ENCODE measurements at regions not wholly inside any gene's neighbourhood (a gene's known extent, or its start where the extent isn't known, plus 50 kb on each side); places are given as distances from the start of the nearest gene placed in this dataset.

DNA sequence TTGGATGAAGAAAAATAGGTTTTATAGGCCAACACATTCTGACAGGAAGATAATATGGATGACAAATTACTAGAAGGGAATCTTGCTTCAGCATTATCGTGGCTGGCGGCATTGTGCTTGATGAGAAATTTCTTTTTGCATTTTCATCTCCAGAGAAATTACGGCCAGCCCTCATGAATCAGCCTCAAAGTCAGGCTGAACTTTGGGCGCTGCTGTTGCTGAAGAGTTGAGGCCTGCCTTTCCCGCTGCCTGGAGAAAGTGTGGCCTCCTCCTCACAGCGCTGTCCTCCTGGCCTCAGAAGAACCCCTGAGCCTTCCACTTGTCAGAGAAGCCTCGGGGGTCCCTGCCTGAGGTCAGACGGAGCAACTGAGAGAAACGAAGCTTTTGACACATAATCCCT is 272.4 kb upstream of the KCNIP4 start:
- no peak for DNase-seq (ENCODE audit: low read depth)

DNA sequence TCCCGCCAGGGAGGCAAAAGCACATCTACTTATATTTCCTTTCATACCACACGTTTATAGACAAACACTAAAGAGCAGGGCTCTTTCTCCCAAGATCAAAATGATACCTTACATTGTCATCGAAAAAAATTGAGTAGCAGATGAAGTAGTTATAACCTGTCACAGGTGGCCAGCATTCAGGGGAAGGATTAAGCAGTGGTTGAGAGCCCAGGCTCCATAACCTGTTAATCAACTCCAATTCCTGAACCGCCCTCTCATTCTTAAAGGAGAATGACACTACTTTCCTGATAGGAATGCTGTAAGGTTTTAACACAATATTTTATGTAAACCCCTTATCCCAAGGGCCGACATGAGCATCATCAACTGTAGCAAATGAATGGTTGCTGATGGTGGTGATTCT is 268.9 kb upstream of the KCNIP4 start:
- no peak for DNase-seq (ENCODE audit: low read depth)

DNA sequence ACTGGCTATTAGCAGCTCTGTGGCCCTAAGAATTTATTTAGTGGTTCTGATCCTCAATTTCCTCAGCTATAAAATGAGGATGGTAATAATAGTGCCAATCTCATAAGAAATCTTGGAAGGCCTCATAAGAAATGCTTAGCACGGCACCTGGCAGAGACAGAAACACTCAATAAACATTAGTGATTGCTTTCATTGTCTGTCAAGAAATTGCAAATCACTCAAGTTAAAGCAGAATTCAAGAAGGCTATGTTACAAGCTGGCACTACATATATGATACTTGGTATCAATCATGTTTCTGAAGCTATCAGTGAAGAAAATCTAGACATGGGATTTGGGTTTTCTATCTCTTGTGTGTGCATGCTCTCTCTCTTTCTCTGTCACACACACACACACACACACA is 267.7 kb upstream of the KCNIP4 start:
- no peak for DNase-seq (ENCODE audit: low read depth)

DNA sequence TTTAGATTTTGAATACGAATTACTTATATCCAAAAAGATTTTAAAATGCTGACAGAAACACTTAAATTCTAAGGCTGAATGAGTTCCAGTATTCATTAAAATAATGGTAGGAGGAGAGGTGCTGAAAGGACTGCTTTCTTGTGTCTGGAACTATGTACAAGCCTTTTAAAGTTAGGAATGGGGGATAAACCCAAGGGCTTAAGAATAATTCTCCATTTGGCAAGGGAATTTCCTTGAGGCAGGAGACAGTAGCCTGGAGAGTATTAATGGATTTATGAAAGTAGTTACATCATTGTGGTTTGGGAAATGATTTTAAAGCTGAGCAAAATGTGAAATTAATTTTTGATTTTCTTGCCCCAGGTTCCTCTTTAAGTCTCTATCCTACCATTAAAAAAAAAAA is 266.5 kb upstream of the KCNIP4 start:
- peak; percentile 8 for DNase-seq (ENCODE audit: low read depth)

DNA sequence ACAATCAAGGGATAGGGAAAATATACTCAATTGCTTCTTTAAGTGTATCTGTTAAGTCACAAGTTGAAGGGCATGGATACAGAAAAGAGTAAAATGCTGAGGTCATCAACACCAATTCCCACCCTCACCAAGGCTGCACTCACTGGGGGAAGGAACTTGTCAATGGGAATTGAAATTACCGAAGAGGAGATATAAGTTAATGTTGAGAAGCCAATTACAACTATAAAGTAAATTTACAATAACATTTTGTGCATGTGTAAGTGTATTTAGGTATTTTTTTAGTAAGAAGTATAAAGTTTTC is 255.1 kb upstream of the KCNIP4 start:
- no peak for DNase-seq (ENCODE audit: low read depth)

DNA sequence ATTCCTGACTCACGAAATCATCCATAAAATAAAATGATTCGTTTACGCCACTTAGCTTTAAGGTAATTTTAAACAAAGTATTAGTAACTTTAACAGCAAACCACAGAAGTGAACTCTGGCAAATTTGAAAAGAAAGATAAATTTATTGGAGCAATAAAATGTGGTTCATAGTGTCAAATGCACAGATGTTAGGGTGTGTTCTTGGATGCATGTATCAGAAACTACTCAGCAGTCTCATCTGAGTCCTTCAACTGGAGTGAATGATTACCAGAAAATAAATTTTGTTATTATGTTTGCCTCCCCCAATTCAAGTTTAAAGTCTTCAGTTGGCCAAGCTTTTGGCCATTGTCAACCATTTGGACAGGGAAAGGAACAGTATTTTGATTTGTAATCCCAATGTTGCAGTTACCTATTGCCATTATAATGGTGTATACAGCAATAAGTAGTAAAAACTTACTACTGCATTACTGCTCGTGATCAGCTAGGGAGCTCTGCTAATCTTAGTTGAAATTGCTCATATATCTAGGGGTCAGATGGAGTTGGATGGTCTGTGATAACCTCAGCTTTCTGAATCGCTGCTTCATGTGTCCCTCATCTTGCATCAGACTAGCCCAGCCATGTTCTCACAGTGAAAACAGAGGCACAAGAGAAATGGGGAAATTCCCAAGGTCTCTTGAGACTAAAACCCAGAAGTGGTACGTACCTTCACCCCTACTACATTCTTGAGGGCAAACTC is 254.6 kb upstream of the KCNIP4 start:
- DNase-seq (ENCODE audit: low read depth) = no peak

DNA sequence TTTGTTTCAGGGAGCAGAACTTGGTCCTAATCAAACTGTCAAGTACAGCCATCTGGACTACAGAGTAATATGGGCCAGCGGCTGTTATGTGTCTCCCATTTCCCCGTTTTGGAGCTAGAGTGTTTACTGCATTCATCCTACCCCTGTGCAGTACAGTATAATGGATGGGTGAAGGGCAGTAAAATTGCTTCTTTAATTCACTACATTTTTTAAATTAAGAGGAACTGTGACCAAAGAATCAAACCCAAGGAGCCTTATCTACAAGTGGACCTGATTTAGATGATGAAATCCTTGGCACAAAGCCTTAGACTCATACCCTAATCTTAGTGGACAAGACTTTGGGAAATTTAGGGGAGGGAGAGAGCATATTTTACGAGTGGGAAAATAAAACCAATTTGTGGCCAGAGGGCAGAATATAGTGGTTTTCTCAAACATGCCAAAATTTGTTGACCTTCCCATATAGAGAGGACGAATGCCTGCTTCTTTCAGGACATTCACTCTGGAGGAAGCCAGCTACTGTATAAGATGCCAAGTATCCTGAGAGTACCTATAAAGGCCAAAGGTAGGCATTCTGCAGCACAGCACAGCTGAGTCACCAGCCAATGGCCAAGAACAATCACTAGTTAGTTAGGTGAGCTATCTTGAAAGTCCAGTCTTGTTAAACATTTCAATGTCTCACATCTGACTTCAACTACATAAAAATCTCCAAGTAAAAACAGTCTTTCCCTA is 253.8 kb upstream of the KCNIP4 start:
- DNase-seq (ENCODE audit: low read depth) = no peak

DNA sequence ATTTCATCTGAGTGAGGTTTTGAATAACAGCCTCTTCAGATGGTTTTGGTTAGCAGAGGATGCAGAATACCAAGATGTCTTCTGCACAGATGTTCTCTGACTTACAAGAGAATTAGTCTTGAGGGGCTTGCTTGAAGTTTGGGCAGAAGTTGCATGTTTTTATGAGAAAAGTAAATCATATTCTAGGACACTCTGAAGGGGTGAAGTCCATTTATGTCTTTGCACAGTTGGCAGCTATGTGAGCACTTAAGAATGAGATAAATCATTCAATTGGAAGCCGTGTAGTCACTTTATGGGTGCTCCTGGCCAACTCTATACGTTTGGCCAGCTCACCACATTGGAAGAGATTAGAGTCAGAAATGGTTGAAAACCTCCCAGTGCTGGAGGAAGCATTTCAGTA is 252.7 kb upstream of the KCNIP4 start:
- DNase-seq (ENCODE audit: low read depth) = no peak

DNA sequence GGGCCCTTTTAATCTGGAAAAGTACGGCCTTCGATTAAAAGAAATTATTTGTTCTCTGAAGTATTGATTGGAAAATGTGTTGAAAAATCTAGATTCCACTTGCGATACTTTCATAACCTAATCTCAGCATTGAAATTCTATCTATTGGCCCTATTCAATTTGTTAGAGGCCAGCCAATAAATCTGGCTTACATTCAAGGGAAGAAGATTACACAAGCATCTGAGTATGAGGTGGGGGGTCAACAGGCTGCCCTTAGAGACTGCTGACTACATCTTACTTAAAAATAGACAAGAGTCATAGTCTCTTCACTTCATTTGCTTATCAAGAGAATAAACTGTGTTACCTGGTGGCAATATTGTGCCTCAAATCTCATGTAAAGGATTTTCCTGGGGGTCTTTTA is 248.0 kb upstream of the KCNIP4 start:
- DNase-seq (ENCODE audit: low read depth) = no peak

DNA sequence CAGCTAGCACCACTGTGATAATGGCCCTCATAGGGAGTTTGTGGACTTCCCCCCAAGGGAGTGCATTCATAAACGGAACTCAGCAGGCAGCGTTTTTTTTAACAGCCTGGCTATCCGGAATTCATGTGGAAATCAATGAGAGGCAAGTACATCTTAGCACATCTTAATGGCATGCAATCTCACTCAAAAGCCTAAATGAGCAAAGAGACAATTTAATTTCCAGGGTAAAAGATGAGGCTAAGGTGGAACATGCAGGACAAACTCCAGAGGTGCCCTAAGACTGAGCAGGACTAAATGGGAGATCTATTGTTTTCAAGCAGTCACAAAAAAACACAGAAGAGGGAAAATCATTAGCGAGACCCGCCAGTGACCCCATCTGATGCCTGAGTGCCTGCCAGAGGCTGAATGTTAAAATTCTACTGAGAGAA is 243.5 kb upstream of the KCNIP4 start:
- no peak for DNase-seq (ENCODE audit: low read depth)

DNA sequence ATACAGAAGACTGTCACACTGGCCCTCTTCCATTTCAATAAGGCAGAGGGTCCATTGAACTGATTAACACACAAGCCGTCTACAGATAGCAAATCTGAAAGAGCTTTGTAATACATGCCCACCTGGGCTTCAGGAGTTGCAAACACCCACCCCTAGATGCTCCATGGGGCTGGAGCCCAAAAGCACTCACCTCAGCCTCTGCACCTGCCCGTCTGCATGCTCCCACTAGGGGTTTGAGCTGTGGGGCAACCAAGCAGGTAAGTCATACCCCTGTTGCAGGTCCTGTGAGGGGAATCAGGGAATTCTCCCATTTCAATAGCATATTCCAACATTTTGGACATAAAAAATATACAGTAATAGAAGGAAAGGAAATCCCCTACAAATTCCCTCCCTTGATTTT is 243.0 kb upstream of the KCNIP4 start:
- DNase-seq (ENCODE audit: low read depth) = no peak

DNA sequence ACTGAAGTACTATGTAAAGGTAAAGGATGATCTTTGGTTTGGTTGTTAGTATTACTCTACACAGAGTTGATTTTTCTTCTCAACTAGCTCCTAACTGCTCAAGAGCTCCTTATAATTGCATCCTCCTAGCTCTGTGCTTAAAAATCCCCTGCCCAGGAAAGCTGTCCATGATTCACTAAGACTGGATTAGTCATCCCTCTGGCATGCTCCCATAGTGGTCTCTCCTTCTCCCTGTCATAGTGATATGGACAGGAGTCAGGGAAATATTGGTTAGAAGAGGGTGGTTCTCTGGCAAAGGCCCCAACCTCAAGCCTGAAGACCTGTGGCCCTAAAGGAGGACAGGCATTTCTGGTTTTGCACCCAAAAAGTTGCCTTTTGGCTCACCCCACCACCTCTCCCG is 242.3 kb upstream of the KCNIP4 start:
- DNase-seq (ENCODE audit: low read depth) = peak; percentile 85

DNA sequence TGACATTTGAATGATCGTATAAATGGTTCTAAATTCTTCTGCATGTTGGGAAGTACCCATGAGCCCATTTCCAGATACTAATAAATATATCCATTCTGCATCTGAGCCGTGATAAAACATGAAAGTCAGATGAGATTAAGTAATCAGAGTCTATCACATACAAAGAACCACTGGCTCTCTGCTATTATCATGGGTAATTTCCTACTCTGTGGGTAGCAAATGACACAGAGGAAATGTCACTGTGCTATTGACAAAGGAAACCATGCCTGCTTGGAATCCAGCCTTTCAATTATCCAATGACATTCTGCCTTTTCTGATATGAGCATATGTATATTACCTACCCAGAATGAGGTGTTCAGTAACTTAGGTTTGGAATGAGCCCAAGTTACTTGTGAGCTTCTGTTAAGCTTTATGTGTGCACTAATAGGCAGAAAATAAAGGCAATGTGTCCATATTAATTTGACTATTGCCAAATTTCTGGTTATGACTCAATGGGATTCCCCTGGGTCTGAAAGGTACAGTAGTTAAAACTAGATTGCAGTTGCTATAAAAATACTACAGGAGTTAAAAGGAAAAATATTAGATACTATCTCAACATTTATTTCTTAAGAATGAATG is 238.7 kb upstream of the KCNIP4 start:
- no peak for DNase-seq (ENCODE audit: low read depth)

DNA sequence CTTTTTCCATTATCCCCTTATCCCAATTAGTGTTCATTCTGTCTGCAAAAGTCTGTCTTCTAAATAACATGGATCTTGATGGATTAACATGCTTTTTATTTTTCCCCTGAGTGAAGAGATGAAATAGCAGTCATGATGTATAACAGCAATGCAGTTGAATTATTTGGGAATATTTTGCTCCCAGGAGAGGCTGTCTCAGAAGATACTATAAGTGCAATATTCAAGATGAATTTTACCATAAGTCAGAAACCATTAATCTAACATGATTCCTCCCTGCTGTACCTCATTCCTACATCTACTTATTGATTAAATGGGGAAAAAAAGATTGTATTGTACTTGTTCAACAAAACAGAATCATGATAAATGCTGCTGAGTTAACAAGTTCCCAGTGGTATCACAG is 233.2 kb upstream of the KCNIP4 start:
- DNase-seq (ENCODE audit: low read depth) = no peak

DNA sequence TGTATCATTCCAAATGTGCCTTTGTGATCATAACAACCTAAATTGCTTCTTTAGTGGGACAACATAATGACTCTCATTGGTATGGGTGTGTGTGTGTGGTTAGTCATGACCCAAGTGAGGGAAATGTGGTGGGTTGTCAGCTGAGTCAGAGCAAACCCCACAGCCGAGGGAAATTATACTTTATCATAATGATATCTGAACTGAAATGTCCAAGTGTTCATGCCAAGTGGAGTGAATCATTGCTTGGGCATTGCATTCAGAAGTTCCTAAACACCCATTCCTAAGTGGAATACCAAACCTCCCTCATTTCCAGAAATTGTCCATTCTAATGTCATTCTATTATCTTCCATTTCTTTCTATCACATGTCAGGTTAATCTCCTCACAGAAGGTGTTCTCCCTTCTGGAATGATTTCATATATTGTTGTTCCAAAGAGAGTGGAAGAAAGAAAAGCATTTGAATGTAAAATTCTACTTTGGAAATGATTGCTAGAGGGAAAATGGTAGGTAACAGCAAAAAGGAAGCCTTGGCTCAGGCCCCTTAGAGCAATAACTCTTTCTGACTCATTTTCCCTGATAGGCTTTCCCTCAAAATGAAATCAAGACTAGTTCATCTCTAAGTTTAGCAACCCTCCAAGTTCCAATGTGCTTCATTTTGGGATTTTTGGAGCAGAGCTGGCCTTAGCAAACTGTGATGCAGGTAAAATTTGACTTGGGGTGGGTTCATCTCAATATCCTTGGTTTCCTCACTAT is 230.7 kb upstream of the KCNIP4 start:
- peak; percentile 85 for DNase-seq (ENCODE audit: low read depth)

DNA sequence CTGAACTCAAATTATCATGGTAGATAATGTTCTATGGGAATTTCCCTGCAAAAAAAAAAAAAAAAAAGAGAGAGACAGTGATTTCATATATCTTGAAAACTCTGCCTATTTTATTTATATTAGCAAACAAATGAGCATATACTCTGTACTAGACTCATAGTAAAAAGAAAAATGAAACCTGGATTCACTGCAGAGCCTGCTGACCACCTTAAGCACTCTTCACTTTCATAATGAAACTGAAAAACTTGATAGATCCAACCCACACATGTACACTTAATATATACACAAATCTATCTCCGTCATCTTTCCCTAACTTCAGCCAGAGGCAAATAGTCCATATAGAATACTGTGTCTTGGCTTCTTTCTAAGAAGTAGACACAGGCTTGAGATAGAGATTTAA is 226.1 kb upstream of the KCNIP4 start:
- no peak for DNase-seq (ENCODE audit: low read depth)

DNA sequence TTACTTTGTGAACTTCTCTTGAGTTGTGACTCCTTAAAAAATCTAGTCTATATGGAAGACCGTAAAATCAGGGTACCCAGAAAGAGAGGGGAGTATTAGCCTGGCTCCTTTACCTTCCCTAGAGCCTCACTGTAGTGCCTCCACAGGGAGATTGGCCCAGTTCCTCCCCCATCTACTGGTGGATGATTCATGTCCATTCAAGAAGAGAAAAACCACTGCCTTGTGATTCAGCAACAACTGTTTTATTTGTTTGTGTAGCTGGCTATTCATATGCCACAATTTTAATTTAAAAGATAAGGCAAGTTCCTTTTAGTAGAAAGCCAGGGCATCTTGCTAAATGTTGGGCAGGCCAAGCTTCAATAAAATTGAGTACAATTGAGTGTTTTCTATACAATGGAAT is 221.8 kb upstream of the KCNIP4 start:
- peak; percentile 71 for DNase-seq (ENCODE audit: low read depth)

DNA sequence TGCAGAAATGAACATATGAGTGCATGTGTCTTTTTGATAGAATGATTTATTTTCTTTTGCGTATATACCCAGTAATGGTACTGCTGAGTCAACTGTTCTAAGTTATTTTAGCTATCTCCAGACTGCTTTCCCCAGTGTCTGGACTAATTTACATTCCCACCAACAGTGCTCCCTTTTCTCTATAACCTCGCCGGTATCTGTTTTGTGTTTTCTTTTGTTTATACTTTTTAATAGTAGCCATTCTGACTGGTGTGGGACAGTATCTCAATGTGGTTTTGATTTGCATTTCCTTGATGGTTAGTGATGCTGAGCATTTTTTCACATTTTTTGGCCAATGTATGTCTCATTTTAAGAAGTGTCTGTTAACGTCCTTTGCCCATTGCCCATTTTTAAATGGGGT is 218.6 kb upstream of the KCNIP4 start:
- DNase-seq (ENCODE audit: low read depth) = no peak

DNA sequence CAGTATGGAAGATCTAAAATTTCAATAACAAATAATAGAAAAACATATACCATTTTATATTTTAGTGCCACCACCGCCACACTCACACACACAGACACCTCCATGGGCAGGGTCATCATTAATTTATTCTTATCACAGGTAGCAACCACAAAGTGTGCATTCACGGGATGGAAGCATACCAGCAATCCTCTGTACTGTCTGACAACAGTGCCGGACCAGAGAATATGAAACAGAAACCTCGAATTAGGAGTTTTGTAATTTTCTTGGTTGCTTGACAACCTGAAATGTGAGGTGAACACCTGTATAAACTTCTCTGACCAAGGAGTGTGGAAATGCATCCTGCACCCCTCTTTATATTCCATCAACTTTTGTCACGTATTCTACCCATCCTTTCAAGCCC is 213.9 kb upstream of the KCNIP4 start:
- DNase-seq (ENCODE audit: low read depth) = no peak

DNA sequence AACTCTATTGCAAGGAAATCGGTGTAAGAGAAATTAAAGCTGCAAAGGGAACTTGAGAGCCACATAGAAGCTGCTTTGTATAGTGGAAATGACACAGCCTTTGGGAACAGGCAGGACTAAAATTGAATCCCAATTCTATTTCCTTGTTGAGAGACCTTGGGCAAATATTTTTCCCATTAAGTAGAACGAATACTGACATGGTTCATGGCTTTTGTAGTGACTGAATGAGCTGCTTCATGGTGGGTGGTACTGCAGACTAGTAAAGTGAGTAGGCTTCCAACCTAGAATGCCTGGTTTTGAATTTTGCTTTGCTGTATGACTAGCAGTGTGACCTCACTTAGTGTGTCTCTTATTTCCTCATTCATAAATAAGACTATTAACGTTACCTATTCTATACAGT is 182.2 kb upstream of the KCNIP4 start:
- DNase-seq (ENCODE audit: low read depth) = no peak

DNA sequence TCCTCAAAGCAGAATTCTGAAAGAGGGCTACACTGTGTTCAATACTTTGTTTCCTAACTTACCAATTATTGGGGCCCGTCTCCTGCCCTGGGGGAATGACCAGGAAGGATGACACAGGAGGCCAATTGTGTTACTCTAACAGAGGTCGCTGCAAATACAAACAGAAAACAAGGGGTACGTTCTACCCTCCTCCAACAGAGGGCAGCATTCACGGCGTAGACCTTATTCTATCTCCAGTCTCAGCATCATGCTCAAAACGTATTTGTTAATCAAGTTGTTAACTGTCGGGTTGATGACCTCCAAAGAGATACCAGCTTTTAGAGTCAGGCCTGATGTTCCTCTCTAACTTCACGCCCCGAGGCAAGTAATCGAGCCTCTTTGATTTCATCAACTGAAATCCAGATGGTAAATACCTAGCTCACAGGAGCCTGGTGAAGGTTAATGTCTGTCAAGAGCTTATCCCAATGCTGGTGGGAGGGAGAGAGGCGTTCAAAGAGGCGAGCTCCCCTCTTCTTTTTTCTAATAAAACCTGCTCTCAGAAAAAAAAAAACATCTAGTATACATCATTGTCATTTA is 181.0 kb upstream of the KCNIP4 start:
- peak; percentile 59 for DNase-seq (ENCODE audit: low read depth)

DNA sequence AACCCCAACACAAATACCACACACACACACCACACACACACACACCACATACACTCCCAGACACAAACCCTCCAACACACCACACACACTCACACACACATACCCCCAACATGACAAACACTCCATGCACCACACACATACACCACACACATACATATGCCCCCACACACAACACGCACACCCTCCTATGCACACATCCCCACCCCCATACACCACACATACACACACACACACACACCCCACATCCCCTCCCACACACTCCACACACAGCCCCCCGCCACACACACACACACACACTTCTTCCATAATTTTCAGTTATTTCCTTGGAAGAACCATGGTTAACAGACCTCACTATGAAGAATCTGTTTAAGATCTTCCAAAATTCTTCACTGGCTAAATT is 173.5 kb upstream of the KCNIP4 start:
- DNase-seq (ENCODE audit: low read depth) = no peak
